ENCODE measurements at regions not wholly inside any gene's neighbourhood (a gene's known extent, or its start where the extent isn't known, plus 50 kb on each side); places are given as distances from the start of the nearest gene placed in this dataset.

GRCh38 chr4:141884070-141884469 is 247.7 kb downstream of the IL15 start:
- no peaks in the 10 kb centered on the region for H3K27me3 Mint-ChIP-seq (ENCODE audit: low read depth)
- ATAC-seq: no peak
- peaks cover 6% of the 10 kb centered on the region; the same call in 1 of the 2 replicates for H3K36me3 Mint-ChIP-seq
- peaks cover 8% of the 10 kb centered on the region for H3K9me3 Mint-ChIP-seq
- peaks cover 6% of the 10 kb centered on the region for H3K4me1 Mint-ChIP-seq
- TF ChIP-seq SMAD4 (CRISPR knock-in tag; IDR thresholded peaks at IDR 0.05): no peak
- no peak for TF ChIP-seq NFYB (CRISPR knock-in tag; conservative IDR thresholded peaks at IDR 0.05; ENCODE audit: low read depth)
- no peak for TF ChIP-seq ZBTB21 (CRISPR knock-in tag; IDR thresholded peaks at IDR 0.05; ENCODE audit: borderline replicate concordance)
- TF ChIP-seq CDX4 (CRISPR knock-in tag; IDR thresholded peaks at IDR 0.05; ENCODE audit: borderline replicate concordance): no peak
- TF ChIP-seq MXD4 (CRISPR knock-in tag; IDR thresholded peaks at IDR 0.05; ENCODE audit: borderline replicate concordance): no peak
- TF ChIP-seq ZNF281 (CRISPR knock-in tag; IDR thresholded peaks at IDR 0.05): no peak
- TF ChIP-seq RELA (CRISPR knock-in tag; IDR thresholded peaks at IDR 0.05; ENCODE audit: borderline replicate concordance): no peak
- no peak for TF ChIP-seq SMAD3 (CRISPR knock-in tag; IDR thresholded peaks at IDR 0.05; ENCODE audit: borderline replicate concordance)
- no peak for TF ChIP-seq ATF3 (CRISPR knock-in tag; conservative IDR thresholded peaks at IDR 0.05)
- no peak for TF ChIP-seq ZNF232 (CRISPR knock-in tag; IDR thresholded peaks at IDR 0.05)
- no peak for TF ChIP-seq PRRX2 (CRISPR knock-in tag; IDR thresholded peaks at IDR 0.05)
- no peak for TF ChIP-seq E2F5 (CRISPR knock-in tag; IDR thresholded peaks at IDR 0.05)
- no peak for TF ChIP-seq E2F1 (CRISPR knock-in tag; IDR thresholded peaks at IDR 0.05)
- no peak for TF ChIP-seq NR2C2 (CRISPR knock-in tag; IDR thresholded peaks at IDR 0.05)
- TF ChIP-seq GRHL2 (CRISPR knock-in tag; IDR thresholded peaks at IDR 0.05; ENCODE audit: insufficient replicate concordance, severe bottlenecking): no peak
- TF ChIP-seq ZMAT4 (CRISPR knock-in tag; IDR thresholded peaks at IDR 0.05): no peak
- TF ChIP-seq CREM (CRISPR knock-in tag; IDR thresholded peaks at IDR 0.05): no peak
- no peak for TF ChIP-seq OVOL2 (CRISPR knock-in tag; IDR thresholded peaks at IDR 0.05; ENCODE audit: borderline replicate concordance)
- no peak overlapping the region for H3K27ac Mint-ChIP-seq
- DNase-seq (ENCODE audit: low spot score): no peak
- H3K4me3 Mint-ChIP-seq: no peak overlapping the region
- ChIA-PET POLR2A (no interaction called here), CTCF (no interaction called here)

- H3K27ac Mint-ChIP-seq: no peak overlapping the region
- ATAC-seq (no peak), DNase-seq (ENCODE audit: low spot score) (no peak)
- POLR2A ChIA-PET: no interaction called here
- H3K27me3 Mint-ChIP-seq (ENCODE audit: low read depth): no peaks in the 10 kb centered on the region
- peaks cover 8% of the 10 kb centered on the region for H3K9me3 Mint-ChIP-seq
- H3K4me1 Mint-ChIP-seq: peaks cover 6% of the 10 kb centered on the region
- H3K4me3 Mint-ChIP-seq: no peak overlapping the region
- TF ChIP-seq ZNF512 (CRISPR knock-in tag; IDR thresholded peaks at IDR 0.05; ENCODE audit: borderline replicate concordance) (no peak), TP53 (CRISPR knock-in tag; IDR thresholded peaks at IDR 0.05) (no peak), ZNF317 (CRISPR knock-in tag; IDR thresholded peaks at IDR 0.05; ENCODE audit: borderline replicate concordance, low read depth) (no peak), ERG (CRISPR knock-in tag; IDR thresholded peaks at IDR 0.05) (no peak), OVOL2 (CRISPR knock-in tag; IDR thresholded peaks at IDR 0.05; ENCODE audit: borderline replicate concordance) (no peak), CREB1 (CRISPR knock-in tag; IDR thresholded peaks at IDR 0.05) (no peak), ZNF671 (CRISPR knock-in tag; IDR thresholded peaks at IDR 0.05) (no peak)
- H3K36me3 Mint-ChIP-seq: peaks cover 6% of the 10 kb centered on the region; the same call in 1 of the 2 replicates
- CTCF ChIA-PET: no interaction called here
Measured at GRCh38 chr4:141885112-141885511, 248.7 kb downstream of the IL15 start.
